ENCODE measurements at regions not wholly inside any gene's neighbourhood (a gene's known extent, or its start where the extent isn't known, plus 50 kb on each side); places are given as distances from the start of the nearest gene placed in this dataset.
A peak's percentile ranks its signal among the peaks of the same experiment; 100 is the strongest.

GRCh38 chr14:53613404-53614253 is 343.0 kb downstream of the BMP4 start:
- peaks cover 13% of the 10 kb centered on the region for H3K9me3 Mint-ChIP-seq
- peak overlapping the region; percentile 71 for H3K27ac Mint-ChIP-seq

GRCh38 chr14:53610947-53611346 is 345.7 kb downstream of the BMP4 start:
- Mint-ChIP-seq H3K4me3 (no peak overlapping the region), H3K36me3 (ENCODE audit: low read depth) (no peaks in the 10 kb centered on the region), H3K4me1 (peaks cover 13% of the 10 kb centered on the region), H3K27me3 (ENCODE audit: low read depth, poor library complexity) (no peaks in the 10 kb centered on the region), H3K9me3 (peaks cover 13% of the 10 kb centered on the region), H3K27ac (no peak overlapping the region)
- no peak for DNase-seq
- no peak for TF ChIP-seq CTCF (IDR thresholded peaks at IDR 0.05)

More at GRCh38 chr14:53613404-53614253, 343.0 kb downstream of the BMP4 start:
- Mint-ChIP-seq H3K4me3 (peak overlapping the region; percentile 24), H3K4me1 (peaks cover 13% of the 10 kb centered on the region), H3K36me3 (ENCODE audit: low read depth) (no peaks in the 10 kb centered on the region), H3K27me3 (ENCODE audit: low read depth, poor library complexity) (peaks cover 3% of the 10 kb centered on the region)
- no peak for DNase-seq
- no peak for TF ChIP-seq CTCF (IDR thresholded peaks at IDR 0.05)

GRCh38 chr14:53609009-53609408 is 347.6 kb downstream of the BMP4 start:
- H3K27me3 Mint-ChIP-seq (ENCODE audit: low read depth, poor library complexity): no peaks in the 10 kb centered on the region
- H3K4me3 Mint-ChIP-seq: no peak overlapping the region
- H3K27ac Mint-ChIP-seq: no peak overlapping the region
- H3K36me3 Mint-ChIP-seq (ENCODE audit: low read depth): no peaks in the 10 kb centered on the region
- TF ChIP-seq CTCF (IDR thresholded peaks at IDR 0.05): no peak
- peaks cover 13% of the 10 kb centered on the region for H3K9me3 Mint-ChIP-seq
- peaks cover 8% of the 10 kb centered on the region for H3K4me1 Mint-ChIP-seq
- DNase-seq: no peak

- Mint-ChIP-seq H3K4me1 (peaks cover 1% of the 10 kb centered on the region), H3K36me3 (ENCODE audit: low read depth) (no peaks in the 10 kb centered on the region), H3K9me3 (peaks cover 10% of the 10 kb centered on the region), H3K4me3 (no peak overlapping the region), H3K27ac (no peak overlapping the region), H3K27me3 (ENCODE audit: low read depth, poor library complexity) (no peaks in the 10 kb centered on the region)
- no peak for TF ChIP-seq CTCF (IDR thresholded peaks at IDR 0.05)
- no peak for DNase-seq
Observed at GRCh38 chr14:53608369-53608768, 348.3 kb downstream of the BMP4 start.

- H3K27me3 Mint-ChIP-seq (ENCODE audit: low read depth, poor library complexity): no peaks in the 10 kb centered on the region
- H3K36me3 Mint-ChIP-seq (ENCODE audit: low read depth): no peaks in the 10 kb centered on the region
- no peaks in the 10 kb centered on the region for H3K4me1 Mint-ChIP-seq
- TF ChIP-seq CTCF (IDR thresholded peaks at IDR 0.05): no peak
- no peak for DNase-seq
- H3K4me3 Mint-ChIP-seq: no peak overlapping the region
- no peak overlapping the region for H3K27ac Mint-ChIP-seq
- no peaks in the 10 kb centered on the region for H3K9me3 Mint-ChIP-seq
Observed at GRCh38 chr14:53606203-53606602, 350.4 kb downstream of the BMP4 start.

- Mint-ChIP-seq H3K27ac (no peak overlapping the region), H3K27me3 (ENCODE audit: low read depth, poor library complexity) (no peaks in the 10 kb centered on the region), H3K9me3 (no peaks in the 10 kb centered on the region), H3K4me3 (no peak overlapping the region), H3K4me1 (no peaks in the 10 kb centered on the region), H3K36me3 (ENCODE audit: low read depth) (no peaks in the 10 kb centered on the region)
- DNase-seq: no peak
- TF ChIP-seq CTCF (IDR thresholded peaks at IDR 0.05): no peak
Observed at GRCh38 chr14:53605562-53605961, 351.1 kb downstream of the BMP4 start.
